Spleen (tissue), 7 donors: ENCODE measurements at regions not wholly inside any gene's neighbourhood (a gene's known extent, or its start where the extent isn't known, plus 50 kb on each side); places are given as distances from the start of the nearest gene placed in this dataset.

Experiments
- CTCF ChIP-seq, 11 experiments: fragments of 200-600 bp in 7 of 11; fragments of 450-650 bp in 4 of 11; sonication (generic) in 4 of 11; IDR thresholded peaks in 8 of 11; conservative IDR thresholded peaks in 3 of 11; 1 replicate in 7 of 11; 2 replicates in 4 of 11; pipeline versions ENCODE4 v1.4.0 to v1.8.0; 2016 to 2021; ENCODE audit warnings: antibody characterized with exemption in 11 of 11, inconsistent platforms in 4 of 11, mild to moderate bottlenecking in 1 of 11
- POLR2AphosphoS5 ChIP-seq, 3 donors: sonication (generic); formaldehyde crosslinking; IDR thresholded peaks; one replicate each; pipeline ENCODE4 v1.5.1; 2017; ENCODE audit warnings: antibody characterized with exemption in 3 of 3
- donor health status: DM: no; HTN: no; CAD: no; lungs with moderate emphysema.
- donor health status: DM: no; HTN: no; CAD: no.
- donor health status: DM: no; HTN: no; CAD: no.

GRCh38 chrY:12459965-12460364 lies 241.1 kb upstream of the USP9Y start:
- TF ChIP-seq CTCF (IDR thresholded peaks at IDR 0.05 in 8 of 11, conservative IDR thresholded peaks at IDR 0.05 in 3 of 11) (no peak), POLR2AphosphoS5 (IDR thresholded peaks at IDR 0.05) (no peak)
